DOHH2 (cell line): ENCODE measurements at regions not wholly inside any gene's neighbourhood (a gene's known extent, or its start where the extent isn't known, plus 50 kb on each side); places are given as distances from the start of the nearest gene placed in this dataset.

ENCODE experiments used
- H3F3A ChIP-seq: fragments of 200-600 bp; sonication (generic), shearing (Covaris generic); 2 replicates; pipeline ENCODE4 v1.6.0; 2016; ENCODE audit warnings: antibody characterized with exemption, mild to moderate bottlenecking; ENCODE audit not compliant: control insufficient read depth, insufficient read depth
- H3K27ac ChIP-seq: fragments of 200-600 bp; sonication (generic); 2 replicates; pipeline ENCODE4 v1.5.1; 2014; ENCODE audit warnings: low read depth, mild to moderate bottlenecking, low read length, moderate library complexity
- H3K27me3 ChIP-seq: fragments of 200-600 bp; sonication (generic); 2 replicates; pipeline ENCODE4 v1.6.1; 2014; ENCODE audit warnings: mild to moderate bottlenecking, low read length, mixed read lengths; ENCODE audit not compliant: control insufficient read depth
- H3K36me3 ChIP-seq: fragments of 200-600 bp; sonication (generic); 2 replicates; pipeline ENCODE4 v1.6.1; 2014; ENCODE audit warnings: mild to moderate bottlenecking, low read length, moderate library complexity, mixed read lengths; ENCODE audit not compliant: control insufficient read depth
- H3K4me1 ChIP-seq: fragments of 200-600 bp; sonication (generic); 2 replicates; pipeline ENCODE4 v1.6.1; 2014; ENCODE audit warnings: mild to moderate bottlenecking, low read length, mixed read lengths; ENCODE audit not compliant: control insufficient read depth
- H3K4me2 ChIP-seq: fragments of 200-600 bp; sonication (generic); 2 replicates; pipeline ENCODE4 v1.6.0; 2014; ENCODE audit warnings: mild to moderate bottlenecking, low read length, moderate library complexity
- H3K4me3 ChIP-seq: fragments of 200-600 bp; sonication (generic); 2 replicates; pipeline ENCODE4 v1.5.1; 2014; ENCODE audit warnings: mild to moderate bottlenecking, low read length, mixed read lengths
- H3K79me2 ChIP-seq: fragments of 200-600 bp; sonication (generic); 2 replicates; pipeline ENCODE4 v1.6.1; 2014; ENCODE audit warnings: mild to moderate bottlenecking, low read length, mixed read lengths; ENCODE audit not compliant: control insufficient read depth
- H3K9me2 ChIP-seq: fragments of 200-600 bp; sonication (generic); replicated peaks from 2 replicates; pipeline ENCODE4 v1.6.1; 2014; ENCODE audit warnings: mild to moderate bottlenecking, low read length, mixed read lengths; ENCODE audit not compliant: control insufficient read depth
- H3K9me3 ChIP-seq: fragments of 200-600 bp; sonication (generic); 2 replicates; pipeline ENCODE4 v1.6.1; 2014; ENCODE audit warnings: antibody characterized with exemption, low read length, mixed read lengths; ENCODE audit not compliant: control insufficient read depth, insufficient read depth
- H4K20me1 ChIP-seq: fragments of 200-600 bp; sonication (generic); 2 replicates; pipeline ENCODE4 v1.6.0; 2014; ENCODE audit warnings: low read depth, mild to moderate bottlenecking, antibody characterized with exemption, low read length, moderate library complexity; ENCODE audit not compliant: control insufficient read depth, insufficient read depth
- CTCF ChIP-seq: fragments of 200-600 bp; sonication (generic); IDR thresholded peaks from one replicate; pipeline ENCODE4 v1.5.1; 2014; ENCODE audit warnings: antibody characterized with exemption, mild to moderate bottlenecking, low read depth, low read length; ENCODE audit not compliant: poor library complexity, severe bottlenecking
- EZH2phosphoT487 ChIP-seq: fragments of 200-600 bp; sonication (generic); IDR thresholded peaks from 2 replicates; pipeline ENCODE4 v1.6.1; 2017; ENCODE audit warnings: borderline replicate concordance, mild to moderate bottlenecking, antibody characterized with exemption, low read length, moderate library complexity, mixed read lengths

DNA sequence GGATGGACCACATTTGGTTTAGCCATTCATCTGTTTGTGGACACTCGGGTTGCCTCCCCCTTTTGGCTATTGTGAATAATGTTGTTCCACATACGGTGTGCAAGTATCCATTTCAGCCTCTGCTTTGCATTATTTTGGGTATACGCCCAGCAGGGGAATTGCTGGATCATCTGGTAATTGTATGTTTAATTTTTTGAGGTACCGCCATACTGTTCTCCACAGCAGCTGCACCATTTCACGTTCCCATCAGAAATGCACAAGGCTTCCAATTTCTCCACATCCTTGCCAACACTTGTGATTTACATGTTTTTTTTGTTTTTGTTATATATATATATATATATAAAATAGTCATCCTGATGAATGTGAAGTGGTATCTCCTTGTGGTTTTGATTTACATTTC lies 54.6 kb upstream of the TWIST2 start:
- H3K4me2 ChIP-seq, result no peak overlapping the region
- TF ChIP-seq CTCF (no peak), EZH2phosphoT487 (no peak)
- H3K36me3 ChIP-seq, result no peaks in the 10 kb centered on the region
- no peaks in the 10 kb centered on the region for H3F3A ChIP-seq
- H3K4me3 ChIP-seq, result no peak overlapping the region
- H3K27ac ChIP-seq, result no peak overlapping the region
- H3K9me2 ChIP-seq, result no peaks in the 10 kb centered on the region
- no peaks in the 10 kb centered on the region for H3K79me2 ChIP-seq
- no peaks in the 10 kb centered on the region for H4K20me1 ChIP-seq
- 0 out of 2 replicates have a peak, but pooled peaks cover 4% of the 10 kb centered on the region for H3K27me3 ChIP-seq
- H3K4me1 ChIP-seq, result no peaks in the 10 kb centered on the region
- no peaks in the 10 kb centered on the region; the same call in 1 of the 2 replicates for H3K9me3 ChIP-seq

DNA sequence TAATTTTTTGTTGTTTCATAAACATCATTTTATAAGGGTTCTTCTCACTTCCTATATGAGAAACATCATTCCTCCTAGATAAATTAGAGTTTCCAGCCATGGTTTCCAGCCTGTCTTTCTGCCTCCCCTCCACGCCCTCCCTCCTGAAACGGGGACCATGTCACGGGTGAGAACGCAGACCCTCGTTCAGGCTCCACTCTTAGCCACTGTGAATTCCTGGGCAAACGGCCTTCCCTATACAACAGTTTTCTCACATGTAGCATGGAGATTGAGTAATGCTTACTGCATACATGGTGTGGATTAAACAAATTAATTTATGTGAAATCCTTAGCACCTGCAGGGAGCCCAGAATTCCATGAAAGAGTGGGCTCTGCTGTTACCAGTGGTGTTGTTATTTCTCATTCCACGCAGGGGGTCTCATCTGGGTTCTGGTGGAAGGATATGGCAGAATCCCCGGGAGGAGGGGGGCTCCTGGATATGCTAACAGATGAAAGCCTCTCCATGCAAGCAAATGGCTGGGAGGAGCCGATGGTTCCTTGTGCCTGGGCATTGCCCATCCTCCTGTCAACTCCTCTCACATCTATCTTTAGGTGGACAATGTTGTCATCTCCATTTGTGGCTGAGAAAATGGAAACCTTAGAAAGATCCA lies 54.0 kb upstream of the TWIST2 start:
- H3F3A ChIP-seq, result no peaks in the 10 kb centered on the region
- TF ChIP-seq CTCF, result no peak
- no peak for TF ChIP-seq EZH2phosphoT487
- no peaks in the 10 kb centered on the region for H3K9me2 ChIP-seq
- no peaks in the 10 kb centered on the region; the same call in 1 of the 2 replicates for H3K9me3 ChIP-seq
- 0 out of 2 replicates have a peak, but pooled peaks cover 4% of the 10 kb centered on the region for H3K27me3 ChIP-seq
- no peak overlapping the region for H3K4me2 ChIP-seq
- H3K79me2 ChIP-seq, result no peaks in the 10 kb centered on the region
- H3K4me1 ChIP-seq, result no peaks in the 10 kb centered on the region
- no peak overlapping the region for H3K27ac ChIP-seq
- H3K36me3 ChIP-seq, result no peaks in the 10 kb centered on the region
- no peaks in the 10 kb centered on the region for H4K20me1 ChIP-seq
- no peak overlapping the region for H3K4me3 ChIP-seq

DNA sequence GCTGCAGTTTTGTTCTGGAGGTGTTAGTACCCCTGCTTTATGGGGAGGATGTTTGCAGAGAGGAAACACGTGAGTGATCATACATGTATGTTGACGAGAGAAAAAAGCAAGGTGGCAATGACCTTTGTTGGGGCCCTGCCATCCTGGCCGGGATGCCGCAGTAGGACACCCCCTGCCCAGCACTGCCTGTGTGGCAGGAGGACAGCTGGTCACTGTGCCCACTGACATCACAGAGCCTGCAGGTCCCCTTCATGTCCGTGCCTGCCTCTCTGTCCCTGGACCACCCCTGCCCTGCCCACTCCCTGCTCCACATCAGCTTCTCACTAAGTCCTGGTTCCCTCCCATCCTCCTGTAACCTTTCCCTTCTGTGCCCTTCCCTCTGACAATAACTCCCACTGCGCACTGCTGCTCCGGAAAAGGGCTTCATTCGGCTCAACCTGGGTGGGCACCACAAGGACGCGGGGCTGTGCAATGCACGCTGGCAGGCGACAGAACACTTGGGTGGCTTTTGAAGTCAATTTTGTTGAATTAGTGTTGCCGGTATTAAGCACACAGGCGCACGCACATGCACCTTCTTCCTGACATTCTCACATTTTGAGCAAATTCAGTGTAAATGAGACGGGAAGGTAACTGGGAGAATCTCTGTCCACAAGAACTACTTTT lies 51.5 kb upstream of the TWIST2 start:
- TF ChIP-seq EZH2phosphoT487 (no peak), CTCF (no peak)
- no peak overlapping the region for H3K4me2 ChIP-seq
- no peaks in the 10 kb centered on the region for H3K9me2 ChIP-seq
- no peaks in the 10 kb centered on the region for H3K36me3 ChIP-seq
- H3F3A ChIP-seq, result no peaks in the 10 kb centered on the region
- no peak overlapping the region for H3K27ac ChIP-seq
- H3K4me3 ChIP-seq, result no peak overlapping the region
- H3K4me1 ChIP-seq, result no peaks in the 10 kb centered on the region
- H4K20me1 ChIP-seq, result no peaks in the 10 kb centered on the region
- no peaks in the 10 kb centered on the region for H3K79me2 ChIP-seq
- H3K27me3 ChIP-seq, result no peaks in the 10 kb centered on the region
- H3K9me3 ChIP-seq, result no peaks in the 10 kb centered on the region; the same call in 1 of the 2 replicates
